ENCODE measurements at regions not wholly inside any gene's neighbourhood (a gene's known extent, or its start where the extent isn't known, plus 50 kb on each side); places are given as distances from the start of the nearest gene placed in this dataset.

- TF ChIP-seq CTCF (tag by site-specific recombination; IDR thresholded peaks at IDR 0.05) = no peak
- no peak for TF ChIP-seq ATF2 (tag by site-specific recombination; IDR thresholded peaks at IDR 0.05; ENCODE audit: low read depth)
- no peak for TF ChIP-seq ZNF585B (tag by site-specific recombination; IDR thresholded peaks at IDR 0.05)
- TF ChIP-seq ZNF335 (tag by site-specific recombination; conservative IDR thresholded peaks at IDR 0.05) = no peak
- no peak for TF ChIP-seq ZNF10 (tag by site-specific recombination; IDR thresholded peaks at IDR 0.05)
- no peak for TF ChIP-seq ZFP3 (tag by site-specific recombination; IDR thresholded peaks at IDR 0.05; ENCODE audit: low read depth)
- no peak for TF ChIP-seq ZEB2 (tag by site-specific recombination; IDR thresholded peaks at IDR 0.05)
- no peak for TF ChIP-seq ZBTB21 (tag by site-specific recombination; IDR thresholded peaks at IDR 0.05)
- no peak for TF ChIP-seq ZNF530 (tag by site-specific recombination; IDR thresholded peaks at IDR 0.05; ENCODE audit: low read depth)
- no peak for TF ChIP-seq ZNF560 (tag by site-specific recombination; IDR thresholded peaks at IDR 0.05; ENCODE audit: borderline replicate concordance)
- TF ChIP-seq ZNF114 (tag by site-specific recombination; IDR thresholded peaks at IDR 0.05) = no peak
- TF ChIP-seq ZNF658 (tag by site-specific recombination; IDR thresholded peaks at IDR 0.05) = no peak
Observed at GRCh38 chrX:39477031-39477761, 620.6 kb downstream of the BCOR start.

Data from HEK293 (cell line).